ENCODE measurements at regions not wholly inside any gene's neighbourhood (a gene's known extent, or its start where the extent isn't known, plus 50 kb on each side); places are given as distances from the start of the nearest gene placed in this dataset.

- no peaks in the 10 kb centered on the region for H4K20me1 ChIP-seq (replicated peaks in 1 of 2; ENCODE audit: control insufficient read depth in 1 of 2, insufficient read depth in 2 of 2, low read length in 2 of 2)
- no peaks in the 10 kb centered on the region for H3K79me2 ChIP-seq (ENCODE audit: control insufficient read depth in 1 of 2, insufficient read depth in 2 of 2, low read length in 2 of 2)
- no peak overlapping the region for H3K4me3 ChIP-seq (ENCODE audit: extremely low read depth in 1 of 4, insufficient read depth in 2 of 4, low read depth in 3 of 4, low read length in 4 of 4)
- no peaks in the 10 kb centered on the region for H3K23me2 ChIP-seq (ENCODE audit: low read depth, low read length)
- H3K27ac ChIP-seq (ENCODE audit: low read depth, low read length): no peak overlapping the region
- H2AK5ac ChIP-seq (ENCODE audit: low read depth, low read length): no peak overlapping the region
- no peak overlapping the region for H3K23ac ChIP-seq (ENCODE audit: insufficient read length)
- H2BK12ac ChIP-seq (ENCODE audit: low read depth, low read length): no peak overlapping the region
- H2BK15ac ChIP-seq (ENCODE audit: low read length): no peak overlapping the region
- no peak overlapping the region for H2BK20ac ChIP-seq (ENCODE audit: low read length)
- no peak overlapping the region for H4K5ac ChIP-seq (ENCODE audit: insufficient read length, low read depth, low read length)
- no peaks in the 10 kb centered on the region for H3K9me3 ChIP-seq (ENCODE audit: insufficient read depth in 2 of 2, low read depth in 1 of 2, low read length in 1 of 2)
- ChIA-PET CTCF (ENCODE audit: partially characterized antibody) (no interaction called here), POLR2A (ENCODE audit: partially characterized antibody) (no interaction called here)
- H3K4me2 ChIP-seq (ENCODE audit: insufficient read depth in 1 of 2, low read depth in 2 of 2, low read length in 2 of 2): no peak overlapping the region
- H3K14ac ChIP-seq (ENCODE audit: insufficient read length): no peak overlapping the region
- WGBS, 2 experiments (ENCODE audit: extremely low coverage in 1 of 2, insufficient coverage in 1 of 2, insufficient read length in 1 of 2, insufficient replicate concordance in 2 of 2, low coverage in 1 of 2, low lambda C conversion rate in 2 of 2, missing lambda C conversion rate in 1 of 2): 83% methylated on average over 1 of the region's 1 CpG; no CpG with 5 or more reads in 1 of the 2 experiments
- H3K9ac ChIP-seq (replicated peaks in 1 of 4; ENCODE audit: extremely low read depth in 1 of 4, low read depth in 3 of 4, low read length in 3 of 4): no peak overlapping the region
- no peaks in the 10 kb centered on the region for H3K36me3 ChIP-seq (ENCODE audit: control insufficient read depth in 2 of 4, insufficient read depth in 4 of 4, low read length in 3 of 4)
- H3K79me1 ChIP-seq (ENCODE audit: low read depth, low read length): no peaks in the 10 kb centered on the region
- H3K27me3 ChIP-seq (replicated peaks in 1 of 4; ENCODE audit: control insufficient read depth in 3 of 4, extremely low read depth in 1 of 4, insufficient read depth in 3 of 4, low read length in 3 of 4): no peaks in the 10 kb centered on the region
- DNase-seq (ENCODE audit: low read depth in 1 of 2, low spot score in 2 of 2) (no peak), FAIRE-seq (no peak)
- H2AFZ ChIP-seq (ENCODE audit: low read length): no peak overlapping the region
- H2BK5ac ChIP-seq (ENCODE audit: low read depth, low read length): no peak overlapping the region
- no peak overlapping the region for H2BK120ac ChIP-seq (replicated peaks; ENCODE audit: low read depth, low read length)
- H3K18ac ChIP-seq (ENCODE audit: extremely low read depth, low read length): no peak overlapping the region
- no peak overlapping the region for H3K56ac ChIP-seq (replicated peaks; ENCODE audit: insufficient read length, low read depth, low read length)
- H4K91ac ChIP-seq (replicated peaks; ENCODE audit: insufficient read length, low read length): no peak overlapping the region
- no peak overlapping the region for H4K8ac ChIP-seq (ENCODE audit: extremely low read depth, insufficient read depth, low read length)
- TF ChIP-seq RBBP5 (IDR thresholded peaks at IDR 0.05; ENCODE audit: borderline replicate concordance, low read depth, low read length) (no peak), SUZ12 (IDR thresholded peaks at IDR 0.05; ENCODE audit: low read length) (no peak), RAD21 (IDR thresholded peaks at IDR 0.05 in 1 of 2, conservative IDR thresholded peaks at IDR 0.05 in 1 of 2; ENCODE audit: low read depth in 2 of 2, low read length in 2 of 2) (peak in 1 of 2 experiments; percentile 17; a peak in 1 of 4 replicates), CTCF (IDR thresholded peaks at IDR 0.05; ENCODE audit: control extremely low read depth in 1 of 3, insufficient read depth in 1 of 3, low read depth in 1 of 3, low read length in 3 of 3) (peak in 1 of 3 experiments; percentile 5; a peak in 1 of 4 replicates)
- H3K4me1 ChIP-seq (replicated peaks in 1 of 4; ENCODE audit: control insufficient read depth in 3 of 4, insufficient read depth in 4 of 4, low read length in 3 of 4): no peaks in the 10 kb centered on the region
- H3K4ac ChIP-seq (replicated peaks; ENCODE audit: insufficient read length, low read depth, low read length): no peak overlapping the region
Measured at GRCh38 chr16:65697065-65697464, 575.2 kb upstream of the CDH11 start.

All from H1 (cell line).